Right lobe of liver (tissue), 6 donors: ENCODE measurements at regions not wholly inside any gene's neighbourhood (a gene's known extent, or its start where the extent isn't known, plus 50 kb on each side); places are given as distances from the start of the nearest gene placed in this dataset.

Experiments
- ATAC-seq, 4 donors: fragments of 200-7000 bp; cut with Tn5 transposase; one replicate each; pipeline ENCODE4 v1.9.1; 2020; ENCODE audit warnings: mild to moderate bottlenecking in 4 of 4, moderate library complexity in 4 of 4
- DNase-seq, 3 donors: peaks; one replicate each; pipeline ENCODE4 v3.0.0-alpha.2; 2020
- H3K27ac ChIP-seq, 3 donors: fragments of 200-600 bp; one replicate each; pipeline ENCODE4 v1.8.0; 2022
- H3K27me3 ChIP-seq, 2 donors: fragments of 200-600 bp; one replicate each; pipeline ENCODE4 v1.8.0; 2022
- H3K36me3 ChIP-seq, 4 donors: fragments of 200-600 bp; sonication (generic) in 1 of 4; one replicate each; pipeline versions ENCODE4 v1.5.1 to v1.8.0; 2017 to 2022; ENCODE audit warnings: control low read depth in 1 of 4
- H3K4me1 ChIP-seq, 4 donors: fragments of 200-600 bp; sonication (generic) in 1 of 4; one replicate each; pipeline versions ENCODE4 v1.5.1 to v1.8.0; 2017 to 2022; ENCODE audit warnings: control low read depth in 1 of 4
- H3K4me3 ChIP-seq, 3 donors: fragments of 200-600 bp; one replicate each; pipeline ENCODE4 v1.8.0; 2022
- H3K9me3 ChIP-seq, 4 donors: fragments of 200-600 bp; sonication (generic) in 1 of 4; one replicate each; pipeline versions ENCODE4 v1.5.1 to v1.8.0; 2017 to 2022; ENCODE audit warnings: control low read depth in 1 of 4
- CTCF ChIP-seq, 4 donors: fragments of 200-600 bp in 3 of 4; fragments of 450-650 bp in 1 of 4; IDR thresholded peaks; one replicate each; pipeline versions ENCODE4 v1.5.1 to v1.8.0; 2016 to 2022; ENCODE audit warnings: antibody characterized with exemption in 4 of 4, mild to moderate bottlenecking in 2 of 4
- POLR2A ChIP-seq: fragments of 450-650 bp; IDR thresholded peaks from one replicate; pipeline ENCODE4 v1.6.1; 2017; ENCODE audit warnings: antibody characterized with exemption, mild to moderate bottlenecking
- WGBS: methylation state at CpG from one replicate; pipeline ENCODE4 v1.1.6; 2018; ENCODE audit warnings: low coverage, low lambda C conversion rate; ENCODE audit not compliant: insufficient coverage; ENCODE audit errors: missing lambda C conversion rate; 5-methylcytosine and 5-hydroxymethylcytosine counted together
- intact Hi-C, 2 donors: fragments of 100-400 bp; cut with DNase I; formaldehyde crosslinking; loops; one replicate each; pipeline versions ENCODE4 v1.11.2 to v1.14.1; 2022
- donor health status: DM: no; HTN: yes; CAD: no.
- donor health status: DM: no; HTN: no; CAD: no.
- donor health status: DM: no; HTN: no; CAD: no.
- donor health status: DM: no; HTN: yes; CAD: no.
- donor health status: DM: no; HTN: yes; CAD: no.

DNA sequence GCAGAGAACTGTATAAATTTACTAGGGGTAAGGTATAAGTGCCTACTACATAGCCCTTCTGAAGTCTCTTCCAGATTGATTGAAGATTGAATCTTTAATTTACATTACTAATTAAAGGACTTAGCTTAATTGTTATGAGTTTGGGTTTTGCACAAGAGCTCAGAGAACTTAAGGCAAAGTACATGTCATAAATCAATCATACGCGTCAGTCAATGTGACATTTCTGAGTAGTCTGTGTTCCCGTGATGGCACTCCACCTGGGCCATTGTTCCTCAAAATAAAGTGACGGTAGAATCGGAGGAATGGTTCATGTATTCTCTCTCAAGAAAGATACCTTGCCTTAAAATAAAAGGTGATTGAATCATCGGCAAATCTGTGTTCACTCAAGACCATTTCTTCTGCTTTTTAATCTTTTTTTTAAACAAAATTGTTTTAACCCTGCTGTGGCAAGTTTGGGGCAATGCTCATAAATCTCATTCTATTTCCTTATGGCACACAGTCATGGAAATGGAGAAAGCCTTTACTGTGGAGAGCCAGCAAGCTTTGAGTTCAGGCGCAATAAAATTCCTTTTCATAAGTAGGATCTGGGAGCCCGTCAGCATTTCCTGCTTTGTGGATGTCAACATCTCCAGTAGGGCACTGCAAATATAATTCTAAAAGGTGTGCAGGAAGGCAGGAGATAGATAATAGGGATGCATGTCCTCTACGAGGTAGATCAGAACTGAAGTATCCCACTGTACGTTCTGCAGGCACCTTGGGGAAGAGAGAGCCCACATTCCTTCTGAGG lies 427.4 kb downstream of the GATA3 start:
- H3K9me3 ChIP-seq = no peaks in the 10 kb centered on the region
- ATAC-seq (no peak), DNase-seq (no peak)
- no peaks in the 10 kb centered on the region for H3K36me3 ChIP-seq
- intact Hi-C loops = no loop called here
- H3K27me3 ChIP-seq = no peaks in the 10 kb centered on the region
- no peak overlapping the region for H3K4me3 ChIP-seq
- no peak overlapping the region for H3K27ac ChIP-seq
- no peaks in the 10 kb centered on the region for H3K4me1 ChIP-seq
- no peak for TF ChIP-seq CTCF (IDR thresholded peaks at IDR 0.05)
- no peak for TF ChIP-seq POLR2A
- WGBS = 59% methylated on average over 10 of the region's 10 CpGs

DNA sequence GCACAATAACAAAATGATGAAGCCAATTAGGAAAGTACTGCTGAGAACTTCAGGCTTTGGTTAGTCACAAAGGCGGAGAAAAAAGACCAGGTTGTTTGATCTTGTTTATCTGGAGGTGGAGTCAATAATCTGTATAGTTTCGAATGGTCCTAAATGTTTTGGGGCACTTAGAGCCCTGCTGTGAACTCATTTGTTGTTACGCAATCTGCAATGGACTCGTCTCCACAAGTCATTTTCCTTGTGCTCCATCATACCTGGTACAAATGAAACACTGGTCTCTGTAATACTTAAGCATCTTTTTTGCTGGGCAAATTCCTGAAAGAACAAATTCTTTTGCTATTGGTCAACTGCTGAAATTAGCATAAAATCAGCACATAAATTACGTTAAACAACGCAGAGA lies 430.5 kb downstream of the GATA3 start:
- no peak overlapping the region for H3K4me3 ChIP-seq
- H3K9me3 ChIP-seq = no peaks in the 10 kb centered on the region
- 51% methylated on average over 6 of the region's 6 CpGs for WGBS
- no peak for TF ChIP-seq POLR2A
- no peak for TF ChIP-seq CTCF (IDR thresholded peaks at IDR 0.05)
- H3K4me1 ChIP-seq = no peaks in the 10 kb centered on the region
- H3K27me3 ChIP-seq = no peaks in the 10 kb centered on the region
- intact Hi-C loops = no loop called here
- no peak for ATAC-seq
- no peaks in the 10 kb centered on the region for H3K36me3 ChIP-seq
- no peak overlapping the region for H3K27ac ChIP-seq
- DNase-seq = no peak

GRCh38 chr10:8487346-8487745 lies 432.9 kb downstream of the GATA3 start:
- no peak for ATAC-seq

DNA sequence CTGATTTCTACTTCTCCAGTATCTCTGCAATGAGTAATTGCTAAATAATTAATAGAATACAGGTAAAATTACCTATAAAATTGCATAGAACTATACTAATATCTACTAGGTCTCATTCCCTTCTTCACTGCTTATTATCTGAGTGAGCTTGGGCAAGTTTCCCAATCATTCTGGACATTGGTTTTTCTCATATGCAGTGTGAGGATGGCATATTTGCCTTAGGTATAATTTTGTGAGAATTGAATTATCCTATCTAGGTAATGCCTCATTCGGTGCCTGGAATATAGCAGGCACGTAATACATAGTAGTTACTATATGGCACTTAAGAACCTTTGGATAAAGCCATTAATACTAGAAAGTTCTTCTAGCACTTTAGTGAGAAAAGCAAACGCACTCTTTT lies 434.7 kb downstream of the GATA3 start:
- no peaks in the 10 kb centered on the region for H3K27me3 ChIP-seq
- intact Hi-C loops = no loop called here

More at GRCh38 chr10:8487346-8487745, 432.9 kb downstream of the GATA3 start:
- intact Hi-C loops = no loop called here
- DNase-seq = no peak
- Histone ChIP-seq H3K4me3 (no peak overlapping the region), H3K9me3 (no peaks in the 10 kb centered on the region), H3K27me3 (no peaks in the 10 kb centered on the region), H3K4me1 (no peaks in the 10 kb centered on the region), H3K27ac (no peak overlapping the region), H3K36me3 (no peaks in the 10 kb centered on the region)
- WGBS = 57% methylated on average over 7 of the region's 7 CpGs
- TF ChIP-seq POLR2A (no peak), CTCF (IDR thresholded peaks at IDR 0.05) (no peak)

More for the DNA sequence above, 434.7 kb downstream of the GATA3 start:
- Histone ChIP-seq H3K4me1 (no peaks in the 10 kb centered on the region), H3K4me3 (no peak overlapping the region), H3K27ac (no peak overlapping the region), H3K36me3 (no peaks in the 10 kb centered on the region), H3K9me3 (no peaks in the 10 kb centered on the region)
- no peak for DNase-seq
- 76% methylated on average over 3 of the region's 3 CpGs for WGBS
- no peak for ATAC-seq
- TF ChIP-seq POLR2A (no peak), CTCF (IDR thresholded peaks at IDR 0.05) (no peak)
